HepG2 (cell line): ENCODE measurements at regions not wholly inside any gene's neighbourhood (a gene's known extent, or its start where the extent isn't known, plus 50 kb on each side); places are given as distances from the start of the nearest gene placed in this dataset.

Experiments used
- ATAC-seq: fragments of 200-7000 bp; cut with Tn5 transposase; 3 replicates; pipeline ENCODE4 v1.9.1; 2020; ENCODE audit warnings: mild to moderate bottlenecking, moderate library complexity
- BruUV-seq: library from RNA; stranded (reverse); fragments of 400-500 nt; replicated peaks from 2 replicates; lab custom pipeline; 2021; lab: Mats Ljungman, UMichigan
- CTCF ChIA-PET: fragments of 300-600 bp; formaldehyde crosslinking; extraction: SDS; loops from one replicate; lab custom pipeline; 2021; ENCODE audit warnings: low total read pairs, inconsistent platforms, low intra/inter-chr PET ratio; lab: Yijun Ruan, JAX
- POLR2A ChIA-PET: fragments of 350-600 bp; sonication (Branson Sonifier 250); formaldehyde crosslinking; loops from one replicate; lab custom pipeline; 2020; ENCODE audit warnings: antibody characterized with exemption, inconsistent platforms; lab: Yijun Ruan, JAX
- DNase-seq: peaks from one replicate; pipeline ENCODE4 v3.0.0-alpha.2; 2015; ENCODE audit warnings: low spot score
- FAIRE-seq: peaks from 3 replicates; lab custom pipeline; 2011; peaks lifted over from hg19 to GRCh38; lab: Jason Lieb, UNC
- H2AFZ ChIP-seq: one replicate; pipeline ENCODE4 v1.6.1; 2011; ENCODE audit warnings: low read length, inconsistent platforms
- H3K27ac ChIP-seq: fragments of 300-600 bp; 3 replicates; pipeline ENCODE4 v1.8.0; 2011; ENCODE audit warnings: mixed run types, mild to moderate bottlenecking, mixed read lengths, low read length, inconsistent platforms; ENCODE audit not compliant: insufficient read depth; ENCODE audit errors: extremely low read length
- H3K27me3 ChIP-seq, 2 experiments: fragments of 200-600 bp in 1 of 2; 2 replicates in 1 of 2; 3 replicates in 1 of 2; pipeline versions ENCODE4 v1.6.0 to v1.8.0; 2011; ENCODE audit warnings: low read length in 2 of 2, mild to moderate bottlenecking in 2 of 2, moderate library complexity in 2 of 2, inconsistent platforms in 1 of 2; ENCODE audit not compliant: insufficient read depth in 2 of 2, control insufficient read depth in 1 of 2
- H3K36me3 ChIP-seq, 2 experiments: fragments of 200-600 bp in 1 of 2; replicated peaks in 1 of 2; 2 replicates in 1 of 2; 3 replicates in 1 of 2; pipeline versions ENCODE4 v1.5.1 to v1.8.0; 2011; ENCODE audit warnings: low read length in 2 of 2, inconsistent platforms in 1 of 2; ENCODE audit not compliant: insufficient read depth in 2 of 2, control insufficient read depth in 1 of 2
- H3K4me1 ChIP-seq: 2 replicates; pipeline ENCODE4 v1.5.1; 2012; ENCODE audit warnings: low read length, inconsistent platforms; ENCODE audit not compliant: insufficient read depth
- H3K4me2 ChIP-seq: 2 replicates; pipeline ENCODE4 v1.6.0; 2011; ENCODE audit warnings: low read depth, low read length, inconsistent platforms
- H3K4me3 ChIP-seq, 3 experiments: fragments of 200-600 bp in 1 of 3; sonication (generic), shearing (Covaris generic) in 1 of 3; replicated peaks in 1 of 3; 2 replicates each; pipeline ENCODE4 v1.5.1; 2011 to 2016; ENCODE audit warnings: low read length in 3 of 3, inconsistent platforms in 2 of 3, low read depth in 2 of 3, mild to moderate bottlenecking in 2 of 3, control low read depth in 1 of 3, mixed read lengths in 1 of 3; ENCODE audit not compliant: insufficient read depth in 1 of 3
- H3K79me2 ChIP-seq: one replicate; pipeline ENCODE4 v1.6.1; 2011; ENCODE audit warnings: low read length, inconsistent platforms; ENCODE audit not compliant: insufficient read depth
- H3K9ac ChIP-seq: 2 replicates; pipeline ENCODE4 v1.6.0; 2011; ENCODE audit warnings: mild to moderate bottlenecking, low read depth, low read length, inconsistent platforms; ENCODE audit not compliant: insufficient read depth
- H3K9me3 ChIP-seq: 2 replicates; pipeline ENCODE4 v1.5.1; 2012; ENCODE audit warnings: mild to moderate bottlenecking, low read length
- H4K20me1 ChIP-seq: 2 replicates; pipeline ENCODE4 v1.6.0; 2011; ENCODE audit warnings: inconsistent platforms, mild to moderate bottlenecking, low read length, moderate library complexity; ENCODE audit not compliant: insufficient read depth
- BORCS8-MEF2B ChIP-seq: sonication (generic); formaldehyde crosslinking; IDR thresholded peaks from 2 replicates; pipeline ENCODE4 v1.8.0; 2022; ENCODE audit warnings: mild to moderate bottlenecking, missing genetic modification reagents
- PCBP1 ChIP-seq: fragments of 200-400 bp; formaldehyde crosslinking; IDR thresholded peaks from 2 replicates; pipeline ENCODE4 v1.6.1; 2017; ENCODE audit warnings: mild to moderate bottlenecking, low read depth, low read length, borderline replicate concordance
- RARA ChIP-seq: IDR thresholded peaks from 2 replicates; pipeline ENCODE4 v1.6.1; 2016; ENCODE audit warnings: missing genetic modification reagents, missing compliant biosample characterization
- REXO4 ChIP-seq: sonication (generic); formaldehyde crosslinking; IDR thresholded peaks from 2 replicates; pipeline ENCODE4 v1.8.0; 2022; ENCODE audit warnings: missing genetic modification reagents, mild to moderate bottlenecking, borderline replicate concordance
- TARDBP ChIP-seq: sonication (generic); formaldehyde crosslinking; IDR thresholded peaks from 2 replicates; pipeline ENCODE4 v1.8.0; 2022; ENCODE audit warnings: mild to moderate bottlenecking, missing genetic modification reagents
- ZNF124 ChIP-seq: sonication (generic); formaldehyde crosslinking; IDR thresholded peaks from 2 replicates; pipeline ENCODE4 v1.4.0; 2020; ENCODE audit warnings: missing genetic modification reagents
- ZNF33A ChIP-seq: sonication (generic); formaldehyde crosslinking; IDR thresholded peaks from 2 replicates; pipeline ENCODE4 v1.5.1; 2020; ENCODE audit warnings: missing genetic modification reagents, mild to moderate bottlenecking, moderate library complexity, borderline replicate concordance
- ZNF501 ChIP-seq: sonication (generic); formaldehyde crosslinking; IDR thresholded peaks from 2 replicates; pipeline ENCODE4 v1.5.1; 2020; ENCODE audit warnings: mild to moderate bottlenecking, moderate library complexity, missing genetic modification reagents
- ZSCAN21 ChIP-seq: sonication (generic); formaldehyde crosslinking; IDR thresholded peaks from 2 replicates; pipeline ENCODE4 v1.8.0; 2022; ENCODE audit warnings: mild to moderate bottlenecking, missing genetic modification reagents, moderate library complexity, borderline replicate concordance
- WGBS: methylation state at CpG from one replicate; pipeline ENCODE4 v1.1.6; 2017; ENCODE audit warnings: low lambda C conversion rate; 5-methylcytosine and 5-hydroxymethylcytosine counted together
- in situ Hi-C: cut with HindIII; loops from 2 replicates; pipeline ENCODE4 v1.10.0; 2017; ENCODE audit warnings: low pct_unique_long_range_greater_than_20kb; ENCODE audit not compliant: extremely low pct_ligation_motif_present
- intact Hi-C: fragments of 100-400 bp; cut with micrococcal nuclease; formaldehyde crosslinking; loops from one replicate; pipeline ENCODE4 v1.10.0; 2022; ENCODE audit not compliant: unreplicated experiment
- TF ChIP-seq, protein P1 (sequence below): sonication (generic); formaldehyde crosslinking; IDR thresholded peaks from 2 replicates; pipeline ENCODE4 v1.4.0; 2020; ENCODE audit warnings: mild to moderate bottlenecking, missing genetic modification reagents, borderline replicate concordance
- TF ChIP-seq, protein P2 (sequence below): IDR thresholded peaks from 2 replicates; pipeline ENCODE4 v1.6.1; 2016; ENCODE audit warnings: mild to moderate bottlenecking, missing biosample characterization, missing genetic modification reagents
- TF ChIP-seq, protein P3 (sequence below): IDR thresholded peaks from 2 replicates; pipeline ENCODE4 v1.6.1; 2016; ENCODE audit warnings: missing biosample characterization, missing genetic modification reagents, low read depth

DNA sequence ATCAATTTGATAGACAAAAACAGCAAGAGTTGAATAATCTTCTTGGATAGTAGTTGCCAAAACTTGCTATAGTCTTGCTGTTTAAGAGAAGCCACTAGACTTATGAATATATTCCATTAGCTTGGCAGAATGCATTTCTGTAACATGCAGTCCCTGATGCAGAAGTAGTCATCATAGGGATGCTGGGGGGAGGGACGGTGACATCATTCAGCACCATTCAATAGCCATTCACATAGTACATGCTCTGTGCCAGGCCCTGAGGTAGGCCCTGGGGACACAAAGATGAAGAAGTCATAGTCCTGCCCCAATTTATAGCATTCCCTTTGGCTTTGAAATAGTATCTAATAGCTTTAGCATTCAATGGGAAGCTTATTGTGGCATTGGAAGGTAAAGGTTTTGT is 185.5 kb upstream of the AFF2 start (continued):
- TF ChIP-seq, protein P1, sequence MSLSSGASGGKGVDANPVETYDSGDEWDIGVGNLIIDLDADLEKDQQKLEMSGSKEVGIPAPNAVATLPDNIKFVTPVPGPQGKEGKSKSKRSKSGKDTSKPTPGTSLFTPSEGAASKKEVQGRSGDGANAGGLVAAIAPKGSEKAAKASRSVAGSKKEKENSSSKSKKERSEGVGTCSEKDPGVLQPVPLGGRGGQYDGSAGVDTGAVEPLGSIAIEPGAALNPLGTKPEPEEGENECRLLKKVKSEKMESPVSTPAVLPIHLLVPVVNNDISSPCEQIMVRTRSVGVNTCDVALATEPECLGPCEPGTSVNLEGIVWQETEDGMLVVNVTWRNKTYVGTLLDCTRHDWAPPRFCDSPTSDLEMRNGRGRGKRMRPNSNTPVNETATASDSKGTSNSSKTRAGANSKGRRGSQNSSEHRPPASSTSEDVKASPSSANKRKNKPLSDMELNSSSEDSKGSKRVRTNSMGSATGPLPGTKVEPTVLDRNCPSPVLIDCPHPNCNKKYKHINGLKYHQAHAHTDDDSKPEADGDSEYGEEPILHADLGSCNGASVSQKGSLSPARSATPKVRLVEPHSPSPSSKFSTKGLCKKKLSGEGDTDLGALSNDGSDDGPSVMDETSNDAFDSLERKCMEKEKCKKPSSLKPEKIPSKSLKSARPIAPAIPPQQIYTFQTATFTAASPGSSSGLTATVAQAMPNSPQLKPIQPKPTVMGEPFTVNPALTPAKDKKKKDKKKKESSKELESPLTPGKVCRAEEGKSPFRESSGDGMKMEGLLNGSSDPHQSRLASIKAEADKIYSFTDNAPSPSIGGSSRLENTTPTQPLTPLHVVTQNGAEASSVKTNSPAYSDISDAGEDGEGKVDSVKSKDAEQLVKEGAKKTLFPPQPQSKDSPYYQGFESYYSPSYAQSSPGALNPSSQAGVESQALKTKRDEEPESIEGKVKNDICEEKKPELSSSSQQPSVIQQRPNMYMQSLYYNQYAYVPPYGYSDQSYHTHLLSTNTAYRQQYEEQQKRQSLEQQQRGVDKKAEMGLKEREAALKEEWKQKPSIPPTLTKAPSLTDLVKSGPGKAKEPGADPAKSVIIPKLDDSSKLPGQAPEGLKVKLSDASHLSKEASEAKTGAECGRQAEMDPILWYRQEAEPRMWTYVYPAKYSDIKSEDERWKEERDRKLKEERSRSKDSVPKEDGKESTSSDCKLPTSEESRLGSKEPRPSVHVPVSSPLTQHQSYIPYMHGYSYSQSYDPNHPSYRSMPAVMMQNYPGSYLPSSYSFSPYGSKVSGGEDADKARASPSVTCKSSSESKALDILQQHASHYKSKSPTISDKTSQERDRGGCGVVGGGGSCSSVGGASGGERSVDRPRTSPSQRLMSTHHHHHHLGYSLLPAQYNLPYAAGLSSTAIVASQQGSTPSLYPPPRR (CRISPR knock-in tag): no peak
- TF ChIP-seq ZNF124 (no peak), REXO4 (CRISPR knock-in tag) (no peak)

DNA sequence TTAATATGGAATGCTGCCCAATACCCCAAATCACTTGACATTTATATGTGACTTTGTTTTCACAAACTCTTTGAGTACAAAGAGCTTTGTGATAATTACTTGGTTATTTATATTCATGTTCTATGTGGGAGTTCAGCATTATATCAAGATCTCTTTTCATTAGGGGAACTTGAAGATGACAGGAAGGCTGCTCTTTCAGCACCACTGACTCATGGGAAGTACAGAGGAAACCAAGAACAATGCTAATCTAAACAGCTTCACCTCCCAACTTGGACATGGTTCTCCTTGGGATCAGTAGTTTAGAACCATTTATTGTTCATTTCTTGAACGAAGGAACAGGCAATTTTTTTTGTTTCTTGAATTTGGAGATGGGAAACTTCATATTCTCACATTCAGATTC is 184.0 kb upstream of the AFF2 start:
- in situ Hi-C loops: no loop called here

More for the DNA sequence above, 184.0 kb upstream of the AFF2 start:
- Histone ChIP-seq H3K9ac (no peak overlapping the region), H4K20me1 (no peaks in the 10 kb centered on the region), H2AFZ (no peak overlapping the region), H3K4me3 (no peak overlapping the region), H3K4me1 (no peaks in the 10 kb centered on the region), H3K27ac (no peak overlapping the region), H3K79me2 (no peaks in the 10 kb centered on the region), H3K4me2 (no peak overlapping the region), H3K36me3 (no peaks in the 10 kb centered on the region), H3K27me3 (no peaks in the 10 kb centered on the region), H3K9me3 (no peaks in the 10 kb centered on the region; the same call in 1 of the 2 replicates)
- no TSS peak for BruUV-seq
- 0% methylated on average over 1 of the region's 1 CpG for WGBS
- DNase-seq: no peak
- TF ChIP-seq TARDBP (CRISPR knock-in tag) (no peak), PCBP1 (no peak), BORCS8-MEF2B (CRISPR knock-in tag) (no peak), ZNF33A (CRISPR knock-in tag) (no peak), ZNF501 (CRISPR knock-in tag) (no peak), RARA (CRISPR knock-in tag) (no peak), ZSCAN21 (CRISPR knock-in tag) (no peak)
- TF ChIP-seq, protein P2, sequence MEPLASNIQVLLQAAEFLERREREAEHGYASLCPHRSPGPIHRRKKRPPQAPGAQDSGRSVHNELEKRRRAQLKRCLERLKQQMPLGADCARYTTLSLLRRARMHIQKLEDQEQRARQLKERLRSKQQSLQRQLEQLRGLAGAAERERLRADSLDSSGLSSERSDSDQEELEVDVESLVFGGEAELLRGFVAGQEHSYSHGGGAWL (CRISPR knock-in tag): no peak
- TF ChIP-seq, protein P3, sequence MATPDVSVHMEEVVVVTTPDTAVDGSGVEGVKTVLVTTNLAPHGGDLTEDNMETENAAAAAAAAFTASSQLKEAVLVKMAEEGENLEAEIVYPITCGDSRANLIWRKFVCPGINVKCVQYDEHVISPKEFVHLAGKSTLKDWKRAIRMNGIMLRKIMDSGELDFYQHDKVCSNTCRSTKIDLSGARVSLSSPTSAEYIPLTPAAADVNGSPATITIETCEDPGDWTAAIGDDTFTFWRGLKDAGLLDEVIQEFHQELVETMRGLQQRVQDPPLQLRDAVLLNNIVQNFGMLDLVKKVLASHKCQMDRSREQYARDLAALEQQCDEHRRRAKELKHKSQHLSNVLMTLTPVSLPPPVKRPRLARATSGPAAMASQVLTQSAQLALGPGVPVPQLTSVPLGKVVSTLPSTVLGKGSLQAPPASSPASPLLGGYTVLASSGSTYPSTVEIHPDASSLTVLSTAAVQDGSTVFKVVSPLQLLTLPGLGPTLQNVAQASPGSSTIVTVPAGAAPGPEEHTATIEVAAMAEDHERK (CRISPR knock-in tag): no peak
- ATAC-seq: no peak
- CTCF ChIA-PET: no interaction called here
- intact Hi-C loops: no loop called here
- no peak for FAIRE-seq
- POLR2A ChIA-PET: no interaction called here
